A673 (cell line): ENCODE measurements at regions not wholly inside any gene's neighbourhood (a gene's known extent, or its start where the extent isn't known, plus 50 kb on each side); places are given as distances from the start of the nearest gene placed in this dataset.

Experiments
- CTCF ChIP-seq: fragments of 300-800, 200-600 bp; sonication (generic); conservative IDR thresholded peaks from 2 replicates; pipeline ENCODE4 v1.5.1; 2017; ENCODE audit warnings: low read depth, mild to moderate bottlenecking, antibody characterized with exemption, low read length, moderate library complexity, mixed read lengths
- EZH2 ChIP-seq: fragments of 200-600 bp; sonication (generic); IDR thresholded peaks from 2 replicates; pipeline ENCODE4 v1.6.1; 2017; ENCODE audit warnings: borderline replicate concordance, low read depth, mild to moderate bottlenecking, mixed read lengths, antibody characterized with exemption, low read length; ENCODE audit not compliant: poor library complexity, severe bottlenecking

DNA sequence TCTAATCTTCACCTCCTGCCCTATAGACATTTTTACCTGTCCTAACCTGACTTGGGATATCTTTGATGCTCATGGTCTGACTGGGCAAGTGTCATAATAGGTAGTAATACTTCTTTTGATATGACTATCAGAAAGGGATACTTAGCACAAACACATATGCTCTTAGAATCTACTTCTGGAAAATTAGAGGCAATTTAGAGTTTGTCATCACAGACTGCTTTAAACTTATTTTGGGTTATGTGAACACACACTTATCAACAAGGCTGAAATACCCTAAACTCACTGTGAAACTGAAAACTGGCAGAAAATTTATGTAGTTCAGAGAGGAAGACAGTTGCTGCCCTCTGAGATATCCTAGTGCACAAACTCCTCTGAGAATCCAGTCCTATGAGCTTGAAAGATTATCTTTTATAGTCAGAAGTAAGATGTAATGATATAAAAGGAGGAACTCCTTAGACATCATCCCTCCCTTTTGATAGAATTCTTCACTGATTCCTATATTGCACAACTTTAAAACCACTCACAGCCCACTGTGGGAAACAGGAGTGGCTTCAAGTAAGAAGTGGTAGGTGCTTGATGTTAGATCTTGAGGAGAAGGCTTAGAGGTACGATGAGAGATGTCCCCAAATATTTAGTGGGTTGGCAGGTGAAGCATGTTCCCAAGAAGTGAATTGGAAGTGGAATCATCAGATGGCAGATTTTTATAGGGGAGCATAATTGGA, 273.3 kb downstream of the MAN2A1 start:
- no peak for TF ChIP-seq CTCF
- TF ChIP-seq EZH2 = no peak
